GM23248 (cell line): ENCODE measurements at regions not wholly inside any gene's neighbourhood (a gene's known extent, or its start where the extent isn't known, plus 50 kb on each side); places are given as distances from the start of the nearest gene placed in this dataset.
"Not testable (repeated sequence)": the region's sequence is repeated elsewhere in the genome, so short reads cannot be mapped to it uniquely, and the experiment has no call there.

Source experiments
- EZH2 ChIP-seq: fragments of 200-600 bp; sonication (generic); IDR thresholded peaks from 2 replicates; pipeline ENCODE4 v1.6.1; 2018; ENCODE audit warnings: antibody characterized with exemption, mild to moderate bottlenecking; ENCODE audit not compliant: insufficient read depth, poor library complexity, severe bottlenecking
- EZH2phosphoT487 ChIP-seq: fragments of 200-600 bp; sonication (generic); IDR thresholded peaks from 2 replicates; pipeline ENCODE4 v1.6.1; 2018; ENCODE audit warnings: antibody characterized with exemption, moderate library complexity, mild to moderate bottlenecking, low read depth; ENCODE audit not compliant: insufficient read depth

GRCh38 chr13:22955147-22955546, 225.6 kb upstream of the SGCG start:
- not testable (repeated sequence) for TF ChIP-seq EZH2, EZH2phosphoT487
